ENCODE measurements at regions not wholly inside any gene's neighbourhood (a gene's known extent, or its start where the extent isn't known, plus 50 kb on each side); places are given as distances from the start of the nearest gene placed in this dataset.

- TF ChIP-seq CTCF (IDR thresholded peaks at IDR 0.05) (no peak), POLR2A (IDR thresholded peaks at IDR 0.05) (no peak), EP300 (IDR thresholded peaks at IDR 0.05) (no peak)
Observed at GRCh38 chr2:129737660-129738527, 241.6 kb upstream of the RAB6C start.

DNA sequence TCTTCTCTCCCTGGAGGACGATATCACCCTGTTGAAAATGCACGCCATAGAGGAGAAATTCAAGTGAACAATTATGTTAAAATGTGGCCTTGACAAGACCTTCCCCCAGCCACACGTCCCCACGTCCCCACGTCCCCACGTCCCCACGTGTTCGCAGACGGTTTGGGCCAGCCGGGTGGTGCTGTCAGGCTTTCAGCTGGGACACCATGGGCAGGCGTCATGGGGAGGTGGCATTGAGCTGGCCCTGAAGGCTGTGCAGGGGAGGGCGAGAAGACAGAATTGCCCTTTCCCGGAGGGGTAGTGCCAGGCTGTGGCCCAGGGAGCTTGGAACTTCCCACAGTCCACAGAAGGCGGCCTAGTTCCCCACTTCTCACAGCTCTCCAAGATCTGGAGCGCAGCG lies 240.7 kb upstream of the RAB6C start:
- no peak for DNase-seq (ENCODE audit: low spot score in 2 of 2)
- no peaks in the 10 kb centered on the region for H3K27me3 ChIP-seq
- TF ChIP-seq POLR2A (IDR thresholded peaks at IDR 0.05) (no peak), CTCF (IDR thresholded peaks at IDR 0.05) (no peak), EP300 (IDR thresholded peaks at IDR 0.05) (no peak)
- no peak overlapping the region for H3K27ac ChIP-seq
- WGBS, 2 donors, result 84 to 88% methylated on average over 15 to 16 of the region's 16 CpGs
- no peaks in the 10 kb centered on the region for H3K4me1 ChIP-seq
- no peak overlapping the region for H3K4me3 ChIP-seq
- H3K36me3 ChIP-seq, result no peaks in the 10 kb centered on the region
- H3K9me3 ChIP-seq, result no peaks in the 10 kb centered on the region

More at GRCh38 chr2:129737660-129738527, 241.6 kb upstream of the RAB6C start:
- Histone ChIP-seq H3K27ac (no peak overlapping the region), H3K36me3 (no peaks in the 10 kb centered on the region), H3K27me3 (no peaks in the 10 kb centered on the region), H3K4me1 (no peaks in the 10 kb centered on the region), H3K9me3 (no peaks in the 10 kb centered on the region), H3K4me3 (no peak overlapping the region)
- WGBS, 2 donors, result 85 to 88% methylated on average over 11 to 15 of the region's 15 CpGs
- no peak for DNase-seq (ENCODE audit: low spot score in 2 of 2)

DNA sequence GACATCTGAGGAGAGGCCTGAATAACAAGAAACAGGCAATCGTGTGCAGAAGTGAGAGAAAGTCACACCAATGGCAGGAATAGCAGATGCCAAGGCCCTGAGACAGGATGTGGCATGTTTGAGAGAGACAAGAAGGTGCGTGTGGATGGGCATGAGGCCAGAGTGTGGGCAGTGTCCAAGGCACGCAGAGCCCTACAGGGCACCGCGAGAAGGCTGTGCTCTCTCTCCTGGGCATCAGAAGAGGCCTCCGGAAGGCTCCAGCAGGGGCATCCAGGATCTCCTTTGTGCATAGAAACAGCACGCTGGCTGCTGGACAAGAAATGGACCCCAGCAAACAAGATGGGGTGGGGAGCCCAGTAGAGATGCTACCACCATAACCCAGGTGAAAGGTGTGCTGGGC lies 239.0 kb upstream of the RAB6C start:
- no peak for DNase-seq (ENCODE audit: low spot score in 2 of 2)
- no peak overlapping the region for H3K4me3 ChIP-seq
- no peaks in the 10 kb centered on the region for H3K27me3 ChIP-seq
- WGBS, 2 donors, result 79 to 86% methylated on average over 7 of the region's 7 CpGs
- H3K9me3 ChIP-seq, result no peaks in the 10 kb centered on the region
- TF ChIP-seq POLR2A (IDR thresholded peaks at IDR 0.05) (no peak), EP300 (IDR thresholded peaks at IDR 0.05) (no peak), CTCF (IDR thresholded peaks at IDR 0.05) (no peak)
- H3K4me1 ChIP-seq, result no peaks in the 10 kb centered on the region
- H3K36me3 ChIP-seq, result no peaks in the 10 kb centered on the region
- H3K27ac ChIP-seq, result no peak overlapping the region

- H3K27me3 ChIP-seq, result no peaks in the 10 kb centered on the region
- 80 to 85% methylated on average over 7 of the region's 7 CpGs for WGBS, 2 donors
- no peaks in the 10 kb centered on the region for H3K36me3 ChIP-seq
- H3K4me3 ChIP-seq, result no peak overlapping the region
- TF ChIP-seq CTCF (IDR thresholded peaks at IDR 0.05) (no peak), POLR2A (IDR thresholded peaks at IDR 0.05) (no peak), EP300 (IDR thresholded peaks at IDR 0.05) (no peak)
- H3K4me1 ChIP-seq, result no peaks in the 10 kb centered on the region
- no peak overlapping the region for H3K27ac ChIP-seq
- DNase-seq (ENCODE audit: low spot score in 2 of 2), result no peak
- H3K9me3 ChIP-seq, result no peaks in the 10 kb centered on the region
Observed at GRCh38 chr2:129741165-129741564, 238.3 kb upstream of the RAB6C start.

DNA sequence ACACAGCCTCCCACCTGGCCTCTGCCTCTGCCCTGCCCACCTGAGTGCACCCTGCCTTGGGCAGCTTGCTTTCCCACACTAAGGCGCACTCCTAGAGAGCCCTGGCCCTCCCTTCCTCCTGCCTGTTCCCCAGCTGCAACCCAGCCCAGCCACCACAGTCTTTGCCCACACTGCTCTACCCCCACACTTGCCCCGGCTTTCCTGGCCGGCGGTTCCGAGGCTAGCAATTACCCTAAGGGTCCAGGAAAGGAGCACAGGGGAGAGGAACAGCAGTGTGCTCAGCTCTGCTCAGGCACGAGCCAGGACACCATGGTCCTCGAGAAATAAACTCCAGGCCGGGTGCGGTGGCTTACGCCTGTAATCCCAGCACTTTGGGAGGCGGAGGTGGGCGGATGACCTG lies 237.8 kb upstream of the RAB6C start:
- DNase-seq (ENCODE audit: low spot score in 2 of 2), result no peak

More for the DNA sequence above, 237.8 kb upstream of the RAB6C start:
- H3K27ac ChIP-seq, result no peak overlapping the region
- no peaks in the 10 kb centered on the region for H3K27me3 ChIP-seq
- H3K9me3 ChIP-seq, result no peaks in the 10 kb centered on the region
- WGBS, 2 donors, result 69 to 78% methylated on average over 12 of the region's 12 CpGs
- H3K4me3 ChIP-seq, result no peak overlapping the region
- no peaks in the 10 kb centered on the region for H3K36me3 ChIP-seq
- no peaks in the 10 kb centered on the region for H3K4me1 ChIP-seq
- TF ChIP-seq CTCF (IDR thresholded peaks at IDR 0.05) (no peak), POLR2A (IDR thresholded peaks at IDR 0.05) (no peak), EP300 (IDR thresholded peaks at IDR 0.05) (no peak)
